OCI-LY3 (cell line): ENCODE measurements at regions not wholly inside any gene's neighbourhood (a gene's known extent, or its start where the extent isn't known, plus 50 kb on each side); places are given as distances from the start of the nearest gene placed in this dataset.

ENCODE experiments used
- EZH2phosphoT487 ChIP-seq: fragments of 200-600 bp; shearing (Covaris generic); IDR thresholded peaks from 2 replicates; pipeline ENCODE4 v1.6.1; 2018; ENCODE audit warnings: antibody characterized with exemption, mixed run types, low read depth
- TF ChIP-seq, protein P1 (sequence below): fragments of 200-600, 300-600 bp; sonication (generic); IDR thresholded peaks from 2 replicates; pipeline ENCODE4 v1.5.1; 2014; ENCODE audit warnings: antibody characterized with exemption, low read length, low read depth

DNA sequence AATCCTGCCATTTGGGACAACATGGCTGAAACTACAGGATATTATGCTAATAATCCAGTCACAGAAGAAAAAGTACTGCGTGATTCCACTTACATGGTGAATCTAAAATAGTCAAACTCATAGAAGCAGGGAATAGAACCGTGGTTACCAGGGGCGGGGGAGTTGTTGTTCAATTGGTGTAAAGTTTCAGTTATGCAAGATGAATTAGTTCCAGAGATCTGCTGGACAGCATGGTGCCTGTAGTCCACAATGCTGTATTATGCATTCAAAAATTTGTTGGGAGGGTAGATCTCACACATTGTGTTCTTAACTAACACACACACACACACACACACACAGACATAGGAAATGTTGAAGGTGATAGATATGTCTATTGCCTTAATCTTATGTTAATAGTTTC lies 480.5 kb downstream of the DMRT2 start:
- TF ChIP-seq, protein P1, sequence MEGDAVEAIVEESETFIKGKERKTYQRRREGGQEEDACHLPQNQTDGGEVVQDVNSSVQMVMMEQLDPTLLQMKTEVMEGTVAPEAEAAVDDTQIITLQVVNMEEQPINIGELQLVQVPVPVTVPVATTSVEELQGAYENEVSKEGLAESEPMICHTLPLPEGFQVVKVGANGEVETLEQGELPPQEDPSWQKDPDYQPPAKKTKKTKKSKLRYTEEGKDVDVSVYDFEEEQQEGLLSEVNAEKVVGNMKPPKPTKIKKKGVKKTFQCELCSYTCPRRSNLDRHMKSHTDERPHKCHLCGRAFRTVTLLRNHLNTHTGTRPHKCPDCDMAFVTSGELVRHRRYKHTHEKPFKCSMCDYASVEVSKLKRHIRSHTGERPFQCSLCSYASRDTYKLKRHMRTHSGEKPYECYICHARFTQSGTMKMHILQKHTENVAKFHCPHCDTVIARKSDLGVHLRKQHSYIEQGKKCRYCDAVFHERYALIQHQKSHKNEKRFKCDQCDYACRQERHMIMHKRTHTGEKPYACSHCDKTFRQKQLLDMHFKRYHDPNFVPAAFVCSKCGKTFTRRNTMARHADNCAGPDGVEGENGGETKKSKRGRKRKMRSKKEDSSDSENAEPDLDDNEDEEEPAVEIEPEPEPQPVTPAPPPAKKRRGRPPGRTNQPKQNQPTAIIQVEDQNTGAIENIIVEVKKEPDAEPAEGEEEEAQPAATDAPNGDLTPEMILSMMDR: no peak
- TF ChIP-seq EZH2phosphoT487: no peak
